CD4-positive, alpha-beta T cell treated with Interleukin-2 at 100 ng/mL for 4 hours (primary cell): ENCODE measurements at regions not wholly inside any gene's neighbourhood (a gene's known extent, or its start where the extent isn't known, plus 50 kb on each side); places are given as distances from the start of the nearest gene placed in this dataset.

Experiments used
- DNase-seq: peaks from one replicate; pipeline ENCODE4 v3.0.0-alpha.2; 2020; ENCODE audit warnings: low spot score

- DNase-seq = no peak
Measured at GRCh38 chr13:40254394-40254793, 412.0 kb downstream of the FOXO1 start.

DNA sequence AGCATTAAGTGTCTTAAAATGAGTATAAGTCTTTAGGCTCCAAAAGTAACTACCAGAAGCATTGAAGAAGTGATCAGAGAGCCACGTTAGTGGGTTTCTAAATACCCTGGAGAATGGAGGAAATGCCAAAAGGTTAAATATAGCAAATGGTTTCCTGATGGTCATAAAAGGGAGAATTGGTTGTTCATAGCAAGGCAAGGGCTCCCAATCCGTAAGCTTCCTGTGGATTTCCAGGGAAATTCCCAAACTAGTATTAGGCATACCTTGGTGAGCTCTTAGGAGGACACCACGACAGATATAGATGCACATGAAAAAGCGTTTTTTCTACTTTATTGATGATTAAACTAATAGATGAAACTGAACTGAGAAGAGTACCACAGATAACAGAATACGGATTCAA is 410.9 kb downstream of the FOXO1 start:
- DNase-seq = no peak

DNA sequence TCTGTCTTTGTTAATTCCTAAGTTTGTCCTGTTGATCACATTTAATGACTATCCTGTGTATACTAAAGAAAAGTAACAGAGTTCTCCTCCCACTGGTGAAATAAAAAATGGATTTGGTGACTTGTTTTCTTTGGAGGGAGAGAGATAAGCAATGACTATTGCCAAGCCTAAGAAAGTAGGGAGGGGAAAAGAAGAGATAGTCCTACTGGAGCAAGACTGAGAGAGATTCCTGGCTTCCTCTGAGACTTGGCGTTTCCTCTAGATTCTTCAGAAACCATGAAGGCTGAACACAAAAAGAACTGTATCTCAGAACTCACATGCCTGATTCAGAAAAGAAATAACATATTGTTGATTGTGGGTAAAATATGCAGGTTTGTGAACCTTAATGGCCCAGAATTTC is 406.5 kb downstream of the FOXO1 start:
- DNase-seq = no peak

DNA sequence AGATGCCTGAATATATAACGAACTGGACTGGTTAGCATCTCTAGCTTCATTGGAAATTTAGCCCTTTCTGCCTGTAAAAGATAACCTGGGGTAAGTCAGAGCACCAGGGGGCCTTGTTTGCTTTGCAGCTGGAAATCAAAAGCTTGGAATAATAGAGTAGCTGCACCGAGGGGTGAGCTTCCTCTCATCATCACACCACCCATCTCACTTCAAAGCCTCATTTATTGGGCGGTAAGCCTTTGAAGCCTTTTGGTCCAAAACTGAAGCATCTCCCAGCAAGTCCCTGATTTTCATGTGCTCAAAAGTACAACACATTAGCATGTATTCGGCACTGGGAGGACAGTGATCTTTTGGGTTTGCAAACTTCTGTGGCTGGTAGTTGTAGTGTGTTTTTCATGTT is 405.1 kb downstream of the FOXO1 start:
- DNase-seq = no peak

DNA sequence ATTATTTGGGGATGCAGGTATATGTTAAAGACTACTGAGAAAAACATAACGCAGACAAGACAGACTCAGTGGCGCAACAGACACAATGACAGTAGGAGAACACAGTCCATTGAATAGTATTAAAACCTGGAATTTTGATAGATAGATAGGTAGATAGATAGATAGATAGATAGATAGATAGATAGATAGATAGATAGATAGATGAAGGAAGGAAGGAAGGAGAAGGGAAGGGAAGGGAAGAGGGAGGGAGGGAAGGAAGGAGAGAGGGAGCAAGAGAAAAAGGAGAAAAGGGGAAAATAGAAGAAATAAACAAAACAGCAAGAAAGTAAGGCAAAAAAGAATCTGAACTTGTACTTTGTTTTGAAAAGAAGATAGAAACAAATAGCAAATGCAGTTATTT is 404.5 kb downstream of the FOXO1 start:
- no peak for DNase-seq

- DNase-seq = no peak
Measured at GRCh38 chr13:40269086-40269485, 397.4 kb downstream of the FOXO1 start.

- no peak for DNase-seq
Measured at GRCh38 chr13:40270726-40271125, 395.7 kb downstream of the FOXO1 start.

- DNase-seq = no peak
Measured at GRCh38 chr13:40271271-40271885, 395.1 kb downstream of the FOXO1 start.

- DNase-seq = peak; percentile 26
Measured at GRCh38 chr13:40271931-40272775, 394.3 kb downstream of the FOXO1 start.

DNA sequence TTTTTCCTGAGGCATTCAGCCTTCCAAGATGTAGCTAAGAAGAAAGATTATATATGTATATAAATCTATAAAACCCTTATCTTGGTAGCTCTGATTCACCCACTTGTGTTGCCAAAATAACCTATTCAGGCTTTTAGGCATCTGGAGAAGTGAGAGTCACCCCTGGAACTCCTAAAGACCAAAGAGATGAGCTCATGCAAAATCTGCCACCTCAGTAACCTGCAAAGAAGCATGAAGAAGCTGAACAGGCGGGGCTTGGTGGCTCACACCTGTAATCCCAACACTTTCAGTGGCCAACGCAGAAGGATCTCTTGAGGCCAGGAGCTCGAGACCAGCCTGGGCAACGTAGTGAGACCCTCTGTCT is 393.7 kb downstream of the FOXO1 start:
- no peak for DNase-seq

DNA sequence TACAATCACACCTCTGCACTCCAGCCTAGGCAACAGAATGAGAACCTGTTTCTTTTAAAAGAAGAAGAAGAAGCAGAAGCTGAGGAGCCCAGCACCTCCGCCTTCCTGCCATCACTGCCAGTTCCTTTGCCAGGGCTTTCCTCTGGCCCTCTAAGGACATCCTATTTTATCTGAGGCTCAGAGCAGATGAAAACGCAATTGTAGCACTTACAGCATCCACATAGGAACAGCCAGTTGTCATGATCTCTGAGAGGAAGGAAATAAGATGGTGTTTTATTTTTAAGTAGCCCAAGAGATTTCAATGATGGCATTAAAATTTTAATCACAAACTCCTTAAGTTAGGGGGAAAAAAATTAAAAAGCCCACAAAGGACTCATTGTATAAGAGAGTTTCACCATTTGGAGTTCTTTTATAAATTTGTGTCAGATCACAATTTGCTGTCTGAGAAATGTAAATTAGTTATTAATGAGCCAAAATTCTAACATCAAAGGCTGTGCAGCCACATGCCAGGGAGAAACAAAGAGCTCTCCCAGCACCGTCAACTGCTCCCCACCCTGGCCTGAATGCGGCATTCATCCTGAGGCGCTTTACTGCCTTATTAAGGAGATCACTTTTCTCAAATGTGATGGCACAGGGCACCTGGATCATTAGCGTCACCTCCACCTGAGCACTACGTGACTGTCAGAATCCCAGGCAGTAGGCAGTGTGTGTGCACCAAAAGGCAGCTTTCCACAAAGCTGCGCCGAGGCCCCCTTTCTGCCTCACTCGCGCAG is 393.0 kb downstream of the FOXO1 start:
- no peak for DNase-seq

DNA sequence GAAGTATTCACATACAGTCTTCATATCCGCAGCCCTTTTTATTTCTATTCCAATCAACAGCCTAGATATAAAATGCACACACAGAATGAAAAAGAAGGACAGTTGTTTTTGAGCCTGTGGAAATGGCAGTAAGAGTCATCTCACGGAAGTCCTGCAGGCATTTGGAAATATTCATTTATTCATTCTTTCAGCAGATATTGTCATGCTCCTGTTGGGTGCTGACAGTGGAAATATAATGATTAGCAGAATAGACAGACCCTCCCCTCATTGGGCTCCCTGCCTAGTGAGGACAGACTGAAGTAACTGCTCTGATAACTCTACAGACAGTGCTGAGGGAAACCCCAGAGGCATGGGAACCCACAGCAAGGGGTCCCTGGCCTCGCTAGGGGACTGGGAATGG is 392.3 kb downstream of the FOXO1 start:
- DNase-seq = no peak

- no peak for DNase-seq
Measured at GRCh38 chr13:40275155-40275554, 391.3 kb downstream of the FOXO1 start.

GRCh38 chr13:40275636-40276035 is 390.8 kb downstream of the FOXO1 start:
- DNase-seq = no peak

DNA sequence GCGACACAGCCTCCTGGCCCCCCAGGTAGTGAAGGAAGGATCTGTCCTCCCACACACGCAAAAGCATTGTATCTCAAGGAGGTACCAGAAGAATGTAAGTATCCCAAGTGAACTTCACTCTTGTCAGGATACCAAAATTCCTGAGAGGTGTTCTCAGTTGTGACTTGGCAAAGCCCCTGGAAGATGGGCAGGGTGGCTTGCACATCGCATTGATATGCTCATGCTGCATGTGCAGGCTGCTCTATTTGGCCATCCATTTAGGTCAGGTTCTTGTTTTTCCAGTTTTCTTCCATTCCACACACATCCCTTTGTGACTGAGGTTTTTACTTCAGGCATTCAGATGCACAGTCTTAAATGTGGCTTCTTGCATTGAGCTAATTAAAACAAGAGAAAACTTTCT is 382.8 kb downstream of the FOXO1 start:
- no peak for DNase-seq

DNA sequence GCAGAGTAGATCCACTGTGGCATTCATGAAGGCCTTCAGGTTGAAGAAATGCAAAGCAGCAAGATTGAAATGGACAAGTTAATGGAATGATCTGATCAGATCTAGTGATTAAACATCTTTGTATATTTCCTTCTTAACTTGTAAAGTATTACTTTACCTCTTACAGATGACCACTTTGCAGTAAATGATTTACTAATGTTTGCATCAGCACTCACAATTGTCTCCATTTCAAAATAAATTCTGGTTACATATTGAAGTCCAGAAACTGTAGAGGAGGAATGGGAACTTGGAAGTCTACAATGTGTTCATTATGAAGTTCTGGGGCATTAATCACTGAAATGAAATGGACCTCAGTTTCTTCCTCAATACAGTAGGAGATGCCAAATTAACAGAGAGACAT is 380.8 kb downstream of the FOXO1 start:
- DNase-seq = no peak

DNA sequence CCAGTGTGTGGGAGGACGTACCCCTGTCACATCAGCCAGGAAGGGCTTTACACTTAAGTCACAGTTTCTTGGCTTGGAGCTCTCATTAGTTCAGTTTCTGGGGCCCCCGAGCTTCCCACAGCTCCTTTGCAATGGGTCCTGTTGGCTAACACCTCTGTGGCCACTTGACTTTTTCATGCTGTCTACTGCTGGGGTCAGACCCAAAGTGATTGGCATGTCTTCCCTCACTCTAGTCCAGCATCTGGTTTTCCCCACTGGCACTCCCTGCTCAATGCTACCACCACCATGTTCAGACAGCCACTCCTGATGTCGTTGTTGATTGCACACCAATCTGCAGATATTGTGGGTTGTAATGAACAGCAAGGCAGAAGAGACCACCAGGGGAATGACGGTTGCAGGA is 379.0 kb downstream of the FOXO1 start:
- DNase-seq = no peak

DNA sequence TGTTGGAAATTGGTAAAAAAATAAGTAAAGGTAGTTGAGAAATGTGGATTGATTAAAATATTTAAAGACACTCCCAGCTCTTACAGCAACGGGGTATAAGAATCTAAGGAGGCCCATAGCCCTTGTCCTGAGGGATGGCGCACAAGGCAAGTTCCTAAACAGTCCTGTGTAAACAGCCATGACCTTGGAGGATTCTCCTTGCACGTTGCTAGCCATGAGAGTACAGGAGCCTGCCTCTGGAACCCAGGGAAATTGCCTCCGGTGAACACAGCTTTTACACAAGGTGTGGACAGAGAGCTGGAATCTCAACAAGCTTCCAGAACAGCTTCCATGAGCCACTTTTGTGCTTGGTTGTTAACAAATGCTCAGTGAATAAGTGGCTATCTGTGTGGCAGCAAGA is 378.2 kb downstream of the FOXO1 start:
- no peak for DNase-seq

- no peak for DNase-seq
Measured at GRCh38 chr13:40290758-40291157, 375.7 kb downstream of the FOXO1 start.

GRCh38 chr13:40292108-40292507 is 374.3 kb downstream of the FOXO1 start:
- no peak for DNase-seq

DNA sequence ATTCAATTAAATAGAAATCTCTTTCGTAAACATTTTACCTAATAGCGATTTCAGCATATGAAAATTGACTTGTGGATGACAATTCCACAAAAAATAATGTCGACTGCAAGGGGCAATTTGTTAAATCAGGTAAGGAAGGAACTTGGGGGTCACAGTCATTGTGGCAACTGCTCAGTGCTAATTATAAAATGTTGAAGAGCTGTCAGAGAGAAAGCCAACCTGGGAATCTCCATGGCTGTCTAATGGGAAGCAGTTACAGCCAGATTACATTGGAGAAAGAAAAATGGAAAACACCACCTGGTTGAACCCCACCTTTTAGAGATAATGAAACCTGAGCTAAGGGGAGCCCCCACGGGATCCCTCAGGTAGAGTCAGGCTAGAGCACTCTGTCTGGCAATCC is 373.9 kb downstream of the FOXO1 start:
- DNase-seq = no peak

GRCh38 chr13:40302351-40302750 is 364.1 kb downstream of the FOXO1 start:
- DNase-seq = no peak

DNA sequence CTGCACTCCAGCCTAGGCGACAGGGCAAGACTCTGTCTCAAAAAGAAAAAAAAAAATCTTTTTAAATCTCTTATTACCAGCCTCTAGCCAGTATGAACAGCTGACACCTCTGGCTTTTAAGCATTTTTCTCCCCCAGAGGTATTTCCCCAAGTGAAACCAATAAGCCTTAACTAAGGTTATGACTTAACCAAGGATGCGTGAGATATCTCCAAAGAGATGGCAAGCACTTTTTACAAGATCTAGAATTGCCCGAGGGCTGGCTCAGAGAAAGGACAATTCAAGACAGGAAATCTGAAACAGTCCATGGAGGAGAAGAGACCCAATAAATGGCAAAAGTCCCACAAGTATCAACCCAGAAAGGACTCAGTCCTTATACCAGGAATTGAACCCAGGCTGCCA is 362.1 kb downstream of the FOXO1 start:
- no peak for DNase-seq
